Astrocyte of the cerebellum (primary cell): ENCODE measurements at regions not wholly inside any gene's neighbourhood (a gene's known extent, or its start where the extent isn't known, plus 50 kb on each side); places are given as distances from the start of the nearest gene placed in this dataset.

Experiments
- DNase-seq: peaks from one replicate; pipeline ENCODE4 v3.0.0-alpha.2; 2011; ENCODE audit warnings: low read depth
- H3K4me3 ChIP-seq: 2 replicates; pipeline ENCODE4 v1.5.1; 2011; ENCODE audit warnings: mild to moderate bottlenecking, low read depth, low read length, moderate library complexity
- CTCF ChIP-seq: IDR thresholded peaks from 2 replicates; pipeline ENCODE4 v1.5.1; 2012; ENCODE audit warnings: low read length, low read depth, moderate library complexity, mild to moderate bottlenecking; ENCODE audit errors: missing control alignments
- in situ Hi-C: cut with HindIII; loops from 2 replicates; pipeline ENCODE4 v1.10.0; 2017; ENCODE audit warnings: low sequenced_read_pairs

- no peak overlapping the region for H3K4me3 ChIP-seq
- in situ Hi-C loops: no loop called here
- DNase-seq: no peak
- TF ChIP-seq CTCF: no peak
Measured at GRCh38 chr7:51783241-51783640, 466.6 kb upstream of the COBL start.

- no peak for DNase-seq
- in situ Hi-C loops: no loop called here
- no peak for TF ChIP-seq CTCF
- H3K4me3 ChIP-seq: no peak overlapping the region
Measured at GRCh38 chr7:51778121-51778520, 461.5 kb upstream of the COBL start.

- DNase-seq: no peak
- in situ Hi-C loops: no loop called here
- no peak for TF ChIP-seq CTCF
- no peak overlapping the region for H3K4me3 ChIP-seq
Measured at GRCh38 chr7:51774178-51774577, 457.6 kb upstream of the COBL start.

GRCh38 chr7:51772190-51772589 is 455.6 kb upstream of the COBL start:
- H3K4me3 ChIP-seq: no peak overlapping the region
- no peak for TF ChIP-seq CTCF
- DNase-seq: no peak
- in situ Hi-C loops: no loop called here

GRCh38 chr7:51764976-51765375 is 448.4 kb upstream of the COBL start:
- TF ChIP-seq CTCF: no peak
- no peak for DNase-seq
- in situ Hi-C loops: no loop called here
- no peak overlapping the region for H3K4me3 ChIP-seq

GRCh38 chr7:51759985-51760384 is 443.4 kb upstream of the COBL start:
- no peak for TF ChIP-seq CTCF
- no peak overlapping the region for H3K4me3 ChIP-seq
- no peak for DNase-seq
- in situ Hi-C loops: no loop called here

GRCh38 chr7:51757960-51758359 is 441.4 kb upstream of the COBL start:
- no peak for TF ChIP-seq CTCF
- no peak for DNase-seq
- in situ Hi-C loops: no loop called here
- H3K4me3 ChIP-seq: no peak overlapping the region
